PC-9 (cell line): ENCODE measurements at regions not wholly inside any gene's neighbourhood (a gene's known extent, or its start where the extent isn't known, plus 50 kb on each side); places are given as distances from the start of the nearest gene placed in this dataset.

Source experiments
- BruUV-seq: library from RNA; stranded (reverse); fragments of 400-500 nt; replicated peaks from 2 replicates; lab custom pipeline; 2021; lab: Mats Ljungman, UMichigan
- CTCF ChIA-PET: fragments of 300-600 bp; sonication (Branson Sonifier 250); formaldehyde crosslinking; loops from one replicate; lab custom pipeline; 2022; ENCODE audit warnings: antibody characterized with exemption; lab: Charles Lee
- POLR2A ChIA-PET: fragments of 300-600 bp; sonication (Branson Sonifier 250); formaldehyde crosslinking; loops from one replicate; lab custom pipeline; 2022; ENCODE audit warnings: antibody characterized with exemption; ENCODE audit not compliant: unreplicated experiment; lab: Charles Lee
- DNase-seq, 2 experiments: peaks; one replicate each; pipeline versions ENCODE4 v3.0.0 to v3.0.0-alpha.2; 2015 to 2022; ENCODE audit warnings: mixed read lengths in 1 of 2
- H2AFZ ChIP-seq: fragments of 200-600 bp; sonication (generic); 2 replicates; pipeline ENCODE4 v1.8.1; 2017; ENCODE audit warnings: antibody characterized with exemption
- H3F3A ChIP-seq: fragments of 200-600 bp; sonication (generic); 2 replicates; pipeline ENCODE4 v1.8.1; 2017; ENCODE audit warnings: antibody characterized with exemption, mild to moderate bottlenecking, low read depth; ENCODE audit not compliant: insufficient read depth
- H3K27ac ChIP-seq: fragments of 200-600 bp; sonication (generic); 2 replicates; pipeline ENCODE4 v1.6.1; 2016; ENCODE audit warnings: mixed run types
- H3K27me3 ChIP-seq: fragments of 200-600 bp; sonication (generic); 2 replicates; pipeline ENCODE4 v1.6.1; 2016; ENCODE audit warnings: low read depth, mixed run types; ENCODE audit not compliant: insufficient read depth
- H3K36me3 ChIP-seq: fragments of 200-600 bp; sonication (generic); 2 replicates; pipeline ENCODE4 v1.6.1; 2016; ENCODE audit warnings: low read depth, mixed run types
- H3K4me1 ChIP-seq: fragments of 200-600 bp; sonication (generic); replicated peaks from 2 replicates; pipeline ENCODE4 v1.6.1; 2016; ENCODE audit warnings: mixed run types; ENCODE audit not compliant: insufficient read depth
- H3K4me2 ChIP-seq: fragments of 200-600 bp; sonication (generic); 2 replicates; pipeline ENCODE4 v1.6.1; 2017; ENCODE audit warnings: mixed run types
- H3K4me3 ChIP-seq: fragments of 200-600 bp; sonication (generic); 2 replicates; pipeline ENCODE4 v1.6.1; 2016; ENCODE audit warnings: mixed run types
- H3K79me2 ChIP-seq: fragments of 200-600 bp; sonication (generic); 2 replicates; pipeline ENCODE4 v1.6.1; 2017; ENCODE audit warnings: low read depth, mixed run types
- H3K9me2 ChIP-seq: fragments of 200-600 bp; sonication (generic); 2 replicates; pipeline ENCODE4 v1.8.1; 2017; ENCODE audit warnings: mild to moderate bottlenecking; ENCODE audit not compliant: insufficient read depth
- H3K9me3 ChIP-seq: fragments of 200-600 bp; sonication (generic); 2 replicates; pipeline ENCODE4 v1.8.1; 2016; ENCODE audit warnings: low read depth; ENCODE audit not compliant: insufficient read depth
- H4K20me1 ChIP-seq: fragments of 200-600 bp; sonication (generic); 2 replicates; pipeline ENCODE4 v1.8.1; 2017; ENCODE audit not compliant: insufficient read depth
- EZH2 ChIP-seq: fragments of 200-600 bp; sonication (generic); IDR thresholded peaks from 2 replicates; pipeline ENCODE4 v1.8.0; 2017; ENCODE audit warnings: antibody characterized with exemption, low read depth
- intact Hi-C: fragments of 100-400 bp; cut with micrococcal nuclease; formaldehyde crosslinking; loops from one replicate; pipeline ENCODE4 v1.10.0; 2022; ENCODE audit not compliant: unreplicated experiment
- TF ChIP-seq, protein P1 (sequence below): fragments of 200-600 bp; sonication (generic); conservative IDR thresholded peaks from 2 replicates; pipeline ENCODE4 v1.6.1; 2017; ENCODE audit warnings: mixed run types, antibody characterized with exemption, mild to moderate bottlenecking, moderate library complexity

DNA sequence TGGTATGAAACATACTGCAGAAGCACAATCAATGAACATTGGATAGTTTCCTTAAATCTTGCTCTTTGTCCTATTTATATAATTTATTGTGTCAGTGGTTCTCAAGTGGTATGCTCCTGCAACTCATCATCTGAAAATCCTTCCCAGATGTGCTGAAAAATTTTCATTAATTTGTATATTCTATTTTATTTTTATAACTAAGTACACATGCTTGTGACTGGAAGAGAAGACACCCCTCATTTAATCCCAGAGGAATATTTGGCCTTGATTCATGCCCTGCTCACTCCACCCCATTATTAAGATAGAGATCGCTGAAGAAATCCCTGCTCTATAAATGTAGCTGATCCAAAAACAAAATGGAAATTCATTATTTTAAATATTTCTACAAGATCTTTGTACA is 870.5 kb upstream of the CXADR start:
- H3K27ac ChIP-seq: no peak overlapping the region
- no peaks in the 10 kb centered on the region for H3K4me1 ChIP-seq
- no peaks in the 10 kb centered on the region for H3K9me2 ChIP-seq
- CTCF ChIA-PET: no interaction called here
- intact Hi-C loops: no loop called here
- no peak for DNase-seq
- no peaks in the 10 kb centered on the region for H3K36me3 ChIP-seq
- H4K20me1 ChIP-seq: no peaks in the 10 kb centered on the region
- H3K79me2 ChIP-seq: no peaks in the 10 kb centered on the region
- H3K9me3 ChIP-seq: no peaks in the 10 kb centered on the region
- H3K4me2 ChIP-seq: no peak overlapping the region
- no peaks in the 10 kb centered on the region for H3F3A ChIP-seq
- no TSS peak for BruUV-seq
- POLR2A ChIA-PET: interaction anchor here (0.6 kb wide), 1 partner anchor 11 kb away, joined by 5 read pairs; no protein-coding TSS in a partner anchor
- no peak overlapping the region for H2AFZ ChIP-seq
- no peak overlapping the region for H3K4me3 ChIP-seq
- TF ChIP-seq EZH2: no peak
- TF ChIP-seq, protein P1, sequence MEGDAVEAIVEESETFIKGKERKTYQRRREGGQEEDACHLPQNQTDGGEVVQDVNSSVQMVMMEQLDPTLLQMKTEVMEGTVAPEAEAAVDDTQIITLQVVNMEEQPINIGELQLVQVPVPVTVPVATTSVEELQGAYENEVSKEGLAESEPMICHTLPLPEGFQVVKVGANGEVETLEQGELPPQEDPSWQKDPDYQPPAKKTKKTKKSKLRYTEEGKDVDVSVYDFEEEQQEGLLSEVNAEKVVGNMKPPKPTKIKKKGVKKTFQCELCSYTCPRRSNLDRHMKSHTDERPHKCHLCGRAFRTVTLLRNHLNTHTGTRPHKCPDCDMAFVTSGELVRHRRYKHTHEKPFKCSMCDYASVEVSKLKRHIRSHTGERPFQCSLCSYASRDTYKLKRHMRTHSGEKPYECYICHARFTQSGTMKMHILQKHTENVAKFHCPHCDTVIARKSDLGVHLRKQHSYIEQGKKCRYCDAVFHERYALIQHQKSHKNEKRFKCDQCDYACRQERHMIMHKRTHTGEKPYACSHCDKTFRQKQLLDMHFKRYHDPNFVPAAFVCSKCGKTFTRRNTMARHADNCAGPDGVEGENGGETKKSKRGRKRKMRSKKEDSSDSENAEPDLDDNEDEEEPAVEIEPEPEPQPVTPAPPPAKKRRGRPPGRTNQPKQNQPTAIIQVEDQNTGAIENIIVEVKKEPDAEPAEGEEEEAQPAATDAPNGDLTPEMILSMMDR: no peak
- no peaks in the 10 kb centered on the region for H3K27me3 ChIP-seq

DNA sequence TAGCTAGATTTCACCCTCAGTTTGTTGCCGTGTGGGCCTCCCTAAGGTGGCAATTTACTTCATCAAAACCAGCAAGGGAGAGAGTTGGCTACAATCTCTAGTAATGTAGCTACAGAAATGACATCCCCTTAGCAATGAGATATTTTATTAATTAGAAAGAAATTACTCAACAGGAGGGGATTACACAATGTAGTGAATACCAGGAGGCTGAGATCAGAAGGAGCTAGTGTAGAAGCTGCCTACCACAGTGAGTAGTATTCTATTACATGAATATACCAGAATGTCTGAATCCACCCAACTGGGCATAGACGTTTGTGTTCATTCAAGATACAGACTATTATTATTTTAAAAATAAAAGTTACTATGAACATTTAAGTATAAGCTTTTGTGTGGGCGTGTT is 868.2 kb upstream of the CXADR start:
- no peaks in the 10 kb centered on the region for H3K9me3 ChIP-seq
- no peak for TF ChIP-seq EZH2
- TF ChIP-seq, protein P1: no peak
- no peaks in the 10 kb centered on the region for H4K20me1 ChIP-seq
- BruUV-seq: no TSS peak
- no peak overlapping the region for H3K4me3 ChIP-seq
- intact Hi-C loops: no loop called here
- no peaks in the 10 kb centered on the region for H3K9me2 ChIP-seq
- no peak for DNase-seq
- H3K27ac ChIP-seq: no peak overlapping the region
- ChIA-PET POLR2A (no interaction called here), CTCF (no interaction called here)
- H3K27me3 ChIP-seq: no peaks in the 10 kb centered on the region
- no peaks in the 10 kb centered on the region for H3K4me1 ChIP-seq
- H3K4me2 ChIP-seq: no peak overlapping the region
- no peaks in the 10 kb centered on the region for H3K79me2 ChIP-seq
- H3F3A ChIP-seq: no peaks in the 10 kb centered on the region
- H3K36me3 ChIP-seq: no peaks in the 10 kb centered on the region
- no peak overlapping the region for H2AFZ ChIP-seq

DNA sequence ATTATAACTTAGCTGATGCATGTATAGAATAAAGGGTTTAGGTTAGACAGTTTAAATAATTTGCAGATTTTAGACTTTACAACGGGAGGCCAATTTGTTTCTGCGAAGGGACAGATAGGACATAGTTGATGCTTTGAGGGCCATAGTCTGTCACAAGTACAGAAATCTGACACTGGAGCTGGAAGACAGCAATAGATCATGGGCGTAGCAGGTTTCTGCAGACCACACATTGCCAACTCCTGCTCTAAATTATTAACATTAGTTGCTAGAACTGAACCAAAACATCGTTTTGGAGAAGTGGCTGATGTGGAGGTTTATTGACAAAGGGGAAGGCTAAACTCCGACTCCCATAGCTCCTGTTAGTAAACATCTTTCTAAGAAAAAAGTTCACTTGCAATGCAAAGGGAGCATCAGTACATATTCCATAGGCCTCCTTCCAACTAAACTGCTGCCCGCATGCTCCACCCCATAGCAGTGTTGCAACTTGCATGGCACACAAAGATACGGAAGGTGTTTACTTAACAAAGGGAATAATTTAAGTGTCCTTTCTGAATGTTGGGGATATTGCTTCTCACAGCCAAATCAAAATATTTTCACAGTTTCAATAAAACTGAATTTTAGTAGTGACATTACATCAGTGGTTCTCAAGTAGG is 862.0 kb upstream of the CXADR start:
- ChIA-PET POLR2A (no interaction called here), CTCF (no interaction called here)
- intact Hi-C loops: no loop called here
- no peaks in the 10 kb centered on the region for H3F3A ChIP-seq
- no peaks in the 10 kb centered on the region for H3K36me3 ChIP-seq
- no peak overlapping the region for H2AFZ ChIP-seq
- H3K79me2 ChIP-seq: no peaks in the 10 kb centered on the region
- no peaks in the 10 kb centered on the region for H4K20me1 ChIP-seq
- H3K4me1 ChIP-seq: no peaks in the 10 kb centered on the region
- H3K4me2 ChIP-seq: no peak overlapping the region
- H3K27ac ChIP-seq: no peak overlapping the region
- no peaks in the 10 kb centered on the region for H3K27me3 ChIP-seq
- H3K9me2 ChIP-seq: no peaks in the 10 kb centered on the region
- TF ChIP-seq EZH2: no peak
- TF ChIP-seq, protein P1: no peak
- BruUV-seq: no TSS peak
- no peak overlapping the region for H3K4me3 ChIP-seq
- DNase-seq: no peak
- no peaks in the 10 kb centered on the region for H3K9me3 ChIP-seq
